Left renal cortex interstitium (tissue), 4 donors: ENCODE measurements at regions not wholly inside any gene's neighbourhood (a gene's known extent, or its start where the extent isn't known, plus 50 kb on each side); places are given as distances from the start of the nearest gene placed in this dataset.

Source experiments
- DNase-seq, 4 donors: peaks; one replicate each; pipeline ENCODE4 v3.0.0-alpha.2; 2013; ENCODE audit warnings: low read depth in 4 of 4, low spot score in 2 of 4, missing footprints in 1 of 4

- DNase-seq, result no peak
These were observed 180.9 kb upstream of the PRMT6 start for GRCh38 chr1:106875622-106876021.

- no peak for DNase-seq
These were observed 180.1 kb upstream of the PRMT6 start for GRCh38 chr1:106876384-106876783.

- DNase-seq, result no peak
These were observed 176.9 kb upstream of the PRMT6 start for GRCh38 chr1:106879538-106879937.

- no peak for DNase-seq
These were observed 176.2 kb upstream of the PRMT6 start for GRCh38 chr1:106880226-106880625.

GRCh38 chr1:106883208-106883607 lies 173.3 kb upstream of the PRMT6 start:
- DNase-seq, result no peak

- DNase-seq, result no peak
These were observed 167.4 kb upstream of the PRMT6 start for GRCh38 chr1:106889059-106889458.

GRCh38 chr1:106889583-106889982 lies 166.9 kb upstream of the PRMT6 start:
- no peak for DNase-seq

- DNase-seq, result no peak
These were observed 158.5 kb upstream of the PRMT6 start for GRCh38 chr1:106897976-106898375.

- no peak for DNase-seq
These were observed 156.8 kb upstream of the PRMT6 start for GRCh38 chr1:106899644-106900043.

GRCh38 chr1:106907795-106908194 lies 148.7 kb upstream of the PRMT6 start:
- no peak for DNase-seq

GRCh38 chr1:106908689-106909088 lies 147.8 kb upstream of the PRMT6 start:
- no peak for DNase-seq

- DNase-seq, result no peak
These were observed 145.7 kb upstream of the PRMT6 start for GRCh38 chr1:106910798-106911197.

- DNase-seq, result no peak
These were observed 144.3 kb upstream of the PRMT6 start for GRCh38 chr1:106912131-106912530.

GRCh38 chr1:106921186-106921585 lies 135.3 kb upstream of the PRMT6 start:
- no peak for DNase-seq

- DNase-seq, result peak in 2 of 4 donors; percentile 4 to 9
These were observed 132.1 kb upstream of the PRMT6 start for GRCh38 chr1:106924360-106924759.

GRCh38 chr1:106925750-106926149 lies 130.7 kb upstream of the PRMT6 start:
- DNase-seq, result no peak

- DNase-seq, result no peak
These were observed 129.5 kb upstream of the PRMT6 start for GRCh38 chr1:106926803-106927582.

- DNase-seq, result no peak
These were observed 119.4 kb upstream of the PRMT6 start for GRCh38 chr1:106937104-106937503.

GRCh38 chr1:106944721-106945120 lies 111.8 kb upstream of the PRMT6 start:
- peak in 1 of 4 donors; percentile 6 for DNase-seq

- DNase-seq, result no peak
These were observed 103.7 kb upstream of the PRMT6 start for GRCh38 chr1:106952776-106953175.

- DNase-seq, result no peak
These were observed 101.7 kb upstream of the PRMT6 start for GRCh38 chr1:106954661-106955229.

GRCh38 chr1:106956721-106957120 lies 99.8 kb upstream of the PRMT6 start:
- DNase-seq, result no peak
